IPS-18a (cell line): ENCODE measurements at regions not wholly inside any gene's neighbourhood (a gene's known extent, or its start where the extent isn't known, plus 50 kb on each side); places are given as distances from the start of the nearest gene placed in this dataset.
"Not testable (repeated sequence)": the region's sequence is repeated elsewhere in the genome, so short reads cannot be mapped to it uniquely, and the experiment has no call there.

ENCODE experiments used
- H3K27ac ChIP-seq: one replicate; pipeline ENCODE4 v1.5.1; 2013; ENCODE audit warnings: low read length
- H3K27me3 ChIP-seq: one replicate; pipeline ENCODE4 v1.6.1; 2013; ENCODE audit warnings: mild to moderate bottlenecking, low read length; ENCODE audit not compliant: control insufficient read depth, insufficient read depth
- H3K36me3 ChIP-seq: one replicate; pipeline ENCODE4 v1.6.1; 2013; ENCODE audit warnings: low read depth, low read length; ENCODE audit not compliant: control insufficient read depth
- H3K4me1 ChIP-seq: one replicate; pipeline ENCODE4 v1.6.1; 2013; ENCODE audit warnings: low read depth, low read length; ENCODE audit not compliant: control insufficient read depth
- H3K4me3 ChIP-seq: one replicate; pipeline ENCODE4 v1.5.1; 2013; ENCODE audit warnings: low read length
- H3K9ac ChIP-seq: one replicate; pipeline ENCODE4 v1.6.1; 2013; ENCODE audit warnings: mild to moderate bottlenecking, low read length, moderate library complexity
- H3K9me3 ChIP-seq: one replicate; pipeline ENCODE4 v1.6.1; 2013; ENCODE audit warnings: low read depth, low read length; ENCODE audit not compliant: control insufficient read depth

- H3K27me3 ChIP-seq = no peaks in the 10 kb centered on the region
- H3K4me3 ChIP-seq = no peak overlapping the region
- peaks cover 4% of the 10 kb centered on the region for H3K4me1 ChIP-seq
- H3K9ac ChIP-seq = no peak overlapping the region
- H3K27ac ChIP-seq = no peak overlapping the region
- H3K36me3 ChIP-seq = no peaks in the 10 kb centered on the region
- H3K9me3 ChIP-seq = no peaks in the 10 kb centered on the region
These were observed 79.3 kb downstream of the EOMES start for GRCh38 chr3:27642796-27643195.

GRCh38 chr3:27641888-27642601 is 80.1 kb downstream of the EOMES start:
- Histone ChIP-seq H3K9me3 (no peaks in the 10 kb centered on the region), H3K27me3 (no peaks in the 10 kb centered on the region), H3K4me1 (peaks cover 11% of the 10 kb centered on the region), H3K27ac (no peak overlapping the region), H3K9ac (no peak overlapping the region), H3K4me3 (no peak overlapping the region), H3K36me3 (no peaks in the 10 kb centered on the region)

GRCh38 chr3:27641271-27641800 is 80.8 kb downstream of the EOMES start:
- H3K27me3 ChIP-seq = no peaks in the 10 kb centered on the region
- no peaks in the 10 kb centered on the region for H3K36me3 ChIP-seq
- no peak overlapping the region for H3K27ac ChIP-seq
- H3K9me3 ChIP-seq = no peaks in the 10 kb centered on the region
- H3K9ac ChIP-seq = no peak overlapping the region
- peaks cover 11% of the 10 kb centered on the region for H3K4me1 ChIP-seq
- no peak overlapping the region for H3K4me3 ChIP-seq

GRCh38 chr3:27639271-27639670 is 82.9 kb downstream of the EOMES start:
- Histone ChIP-seq H3K36me3 (no peaks in the 10 kb centered on the region), H3K9me3 (no peaks in the 10 kb centered on the region), H3K27ac (no peak overlapping the region), H3K27me3 (no peaks in the 10 kb centered on the region), H3K4me3 (no peak overlapping the region), H3K9ac (no peak overlapping the region), H3K4me1 (peaks cover 11% of the 10 kb centered on the region)

- no peak overlapping the region for H3K9ac ChIP-seq
- peaks cover 11% of the 10 kb centered on the region for H3K4me1 ChIP-seq
- H3K36me3 ChIP-seq = no peaks in the 10 kb centered on the region
- no peak overlapping the region for H3K27ac ChIP-seq
- no peaks in the 10 kb centered on the region for H3K9me3 ChIP-seq
- no peak overlapping the region for H3K4me3 ChIP-seq
- no peaks in the 10 kb centered on the region for H3K27me3 ChIP-seq
These were observed 83.5 kb downstream of the EOMES start for GRCh38 chr3:27638594-27638993.

GRCh38 chr3:27637346-27637995 is 84.7 kb downstream of the EOMES start:
- H3K27me3 ChIP-seq = no peaks in the 10 kb centered on the region
- H3K27ac ChIP-seq = no peak overlapping the region
- no peak overlapping the region for H3K9ac ChIP-seq
- no peaks in the 10 kb centered on the region for H3K36me3 ChIP-seq
- no peaks in the 10 kb centered on the region for H3K9me3 ChIP-seq
- H3K4me1 ChIP-seq = peaks cover 11% of the 10 kb centered on the region
- no peak overlapping the region for H3K4me3 ChIP-seq

GRCh38 chr3:27635006-27635405 is 87.1 kb downstream of the EOMES start:
- not testable (repeated sequence) for H3K36me3 ChIP-seq, H3K4me3 ChIP-seq, H3K9me3 ChIP-seq, H3K9ac ChIP-seq, H3K27ac ChIP-seq, H3K27me3 ChIP-seq
- H3K4me1 ChIP-seq = peaks cover 11% of the 10 kb centered on the region

- peaks cover 10% of the 10 kb centered on the region for H3K4me1 ChIP-seq
- no peaks in the 10 kb centered on the region for H3K9me3 ChIP-seq
- no peak overlapping the region for H3K9ac ChIP-seq
- H3K36me3 ChIP-seq = no peaks in the 10 kb centered on the region
- H3K4me3 ChIP-seq = no peak overlapping the region
- H3K27ac ChIP-seq = no peak overlapping the region
- no peaks in the 10 kb centered on the region for H3K27me3 ChIP-seq
These were observed 88.9 kb downstream of the EOMES start for GRCh38 chr3:27633224-27633545.

- H3K9ac ChIP-seq = no peak overlapping the region
- no peak overlapping the region for H3K4me3 ChIP-seq
- no peaks in the 10 kb centered on the region for H3K9me3 ChIP-seq
- H3K4me1 ChIP-seq = peaks cover 5% of the 10 kb centered on the region
- H3K27ac ChIP-seq = no peak overlapping the region
- H3K36me3 ChIP-seq = no peaks in the 10 kb centered on the region
- no peaks in the 10 kb centered on the region for H3K27me3 ChIP-seq
These were observed 89.5 kb downstream of the EOMES start for GRCh38 chr3:27632431-27633223.

- Histone ChIP-seq H3K27me3 (no peaks in the 10 kb centered on the region), H3K4me1 (no peaks in the 10 kb centered on the region), H3K9ac (no peak overlapping the region), H3K4me3 (no peak overlapping the region), H3K36me3 (no peaks in the 10 kb centered on the region), H3K27ac (no peak overlapping the region), H3K9me3 (no peaks in the 10 kb centered on the region)
These were observed 91.2 kb downstream of the EOMES start for GRCh38 chr3:27630885-27631284.

GRCh38 chr3:27629366-27629765 is 92.8 kb downstream of the EOMES start:
- Histone ChIP-seq H3K27me3 (no peaks in the 10 kb centered on the region), H3K4me1 (no peaks in the 10 kb centered on the region), H3K27ac (no peak overlapping the region), H3K4me3 (no peak overlapping the region), H3K9me3 (no peaks in the 10 kb centered on the region), H3K36me3 (no peaks in the 10 kb centered on the region), H3K9ac (no peak overlapping the region)
